HG02571 (cell line): ENCODE measurements at regions not wholly inside any gene's neighbourhood (a gene's known extent, or its start where the extent isn't known, plus 50 kb on each side); places are given as distances from the start of the nearest gene placed in this dataset.
"Not testable (repeated sequence)": the region's sequence is repeated elsewhere in the genome, so short reads cannot be mapped to it uniquely, and the experiment has no call there.

Experiments used
- ATAC-seq: cut with Tn5 transposase; IDR thresholded peaks from one replicate; pipeline ENCODE4 v1.9.1; 2021; ENCODE audit warnings: mild to moderate bottlenecking, moderate library complexity; ENCODE audit not compliant: unreplicated experiment

DNA sequence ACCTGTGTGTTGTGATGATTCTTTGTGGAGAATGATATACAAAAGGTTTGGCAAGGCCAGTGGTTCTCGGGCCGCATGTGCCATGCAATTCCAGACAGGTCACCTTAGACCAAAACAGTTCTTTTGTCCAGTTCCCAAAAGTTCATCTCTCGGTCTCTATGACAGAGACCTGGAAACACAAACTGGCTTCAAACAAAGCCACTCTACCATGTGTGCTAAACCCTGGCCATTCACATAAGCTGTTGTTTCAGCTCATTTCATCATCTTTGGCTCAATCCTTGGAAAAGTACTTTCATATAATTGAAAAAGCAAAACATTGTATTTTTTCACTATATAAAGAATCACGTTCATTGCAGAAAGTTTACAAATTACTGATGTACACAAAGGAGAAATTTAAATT is 210.5 kb upstream of the SEMA6A start:
- no peak for ATAC-seq

- ATAC-seq, result no peak
These were observed 205.2 kb upstream of the SEMA6A start for GRCh38 chr5:116779846-116780245.

DNA sequence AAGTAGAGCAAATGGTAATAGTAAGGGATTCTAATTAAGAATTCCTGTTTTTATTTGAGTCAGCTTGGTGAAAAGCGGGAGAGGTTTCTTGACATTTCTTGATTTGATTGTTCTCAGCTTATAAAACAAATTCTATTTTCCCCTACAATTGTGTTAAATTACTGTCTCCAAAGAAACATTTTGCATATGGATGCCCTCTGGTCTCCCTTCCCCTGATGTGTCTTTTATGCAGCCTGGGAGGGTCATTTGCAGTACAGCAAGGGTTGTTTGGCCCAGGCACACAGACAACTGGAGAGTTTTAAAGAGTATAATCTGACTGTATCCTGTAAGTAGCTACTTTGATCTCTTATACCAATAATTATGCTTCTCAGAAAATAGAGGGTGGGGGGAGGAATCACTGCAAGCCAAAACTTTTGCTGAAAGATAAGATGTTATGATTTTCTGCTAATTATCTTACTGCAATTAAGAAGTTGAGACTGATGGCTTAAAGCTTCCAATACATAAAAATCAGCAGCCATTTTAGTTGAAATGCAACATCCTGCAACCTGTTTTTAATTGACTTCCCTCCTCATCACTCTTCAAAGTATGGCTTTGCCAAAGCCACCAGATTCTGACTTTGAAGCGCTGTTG is 204.1 kb upstream of the SEMA6A start:
- no peak for ATAC-seq

DNA sequence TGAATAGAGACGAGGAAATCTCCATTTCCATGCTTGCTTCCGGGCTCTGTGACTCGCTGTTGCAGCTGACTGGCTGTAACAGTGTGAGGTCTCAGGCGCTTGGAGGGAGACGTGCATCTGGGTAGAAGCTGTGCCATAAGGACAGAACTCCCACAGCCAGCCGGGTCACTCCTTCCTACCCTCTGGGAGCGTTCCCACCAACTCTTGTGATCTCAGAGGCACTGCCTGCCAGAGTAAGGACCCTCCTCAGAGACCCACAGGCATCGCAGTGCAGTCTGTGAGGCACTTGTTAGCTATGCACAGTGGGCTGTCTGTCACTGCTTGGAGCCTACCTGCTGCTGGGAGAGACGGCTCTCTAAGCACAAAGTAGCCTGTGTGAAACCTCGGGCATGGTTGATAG is 203.4 kb upstream of the SEMA6A start:
- no peak for ATAC-seq

GRCh38 chr5:116773926-116774325 is 199.3 kb upstream of the SEMA6A start:
- no peak for ATAC-seq

DNA sequence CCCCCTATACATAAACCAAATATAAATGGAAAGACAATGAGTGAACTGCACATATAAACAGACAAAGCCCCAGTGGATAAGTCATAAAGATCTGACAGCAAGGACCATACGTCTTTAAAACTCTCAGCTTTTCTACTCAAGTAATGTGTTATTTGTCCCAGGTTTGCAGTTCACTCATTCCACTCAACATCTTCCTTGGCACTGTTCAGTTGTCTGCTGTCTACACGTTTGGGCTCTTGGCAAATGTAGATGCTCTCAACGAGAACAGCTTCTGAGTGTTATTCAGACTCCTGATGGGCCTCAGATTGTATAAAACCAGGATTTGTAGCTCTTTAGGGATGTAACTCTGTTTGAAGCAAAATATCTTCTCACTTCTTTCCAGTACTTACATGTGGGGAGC is 198.2 kb upstream of the SEMA6A start:
- no peak for ATAC-seq

DNA sequence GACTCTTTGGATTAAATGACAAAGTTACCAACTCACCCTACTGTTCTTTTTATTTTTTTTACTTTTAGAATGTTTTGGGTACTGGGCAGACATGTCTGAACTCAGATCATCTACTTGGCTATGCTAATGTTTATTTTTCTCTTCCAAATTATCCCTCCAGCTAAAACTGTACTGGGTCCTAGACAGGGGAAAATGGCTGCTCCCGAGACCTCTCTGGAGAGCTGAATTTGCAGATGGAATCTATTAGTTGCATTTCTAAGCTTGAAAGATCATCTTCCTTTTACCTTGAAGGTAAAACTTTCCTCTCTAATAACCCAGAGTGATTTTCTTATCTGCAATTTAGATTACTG is 197.5 kb upstream of the SEMA6A start:
- ATAC-seq, result no peak

DNA sequence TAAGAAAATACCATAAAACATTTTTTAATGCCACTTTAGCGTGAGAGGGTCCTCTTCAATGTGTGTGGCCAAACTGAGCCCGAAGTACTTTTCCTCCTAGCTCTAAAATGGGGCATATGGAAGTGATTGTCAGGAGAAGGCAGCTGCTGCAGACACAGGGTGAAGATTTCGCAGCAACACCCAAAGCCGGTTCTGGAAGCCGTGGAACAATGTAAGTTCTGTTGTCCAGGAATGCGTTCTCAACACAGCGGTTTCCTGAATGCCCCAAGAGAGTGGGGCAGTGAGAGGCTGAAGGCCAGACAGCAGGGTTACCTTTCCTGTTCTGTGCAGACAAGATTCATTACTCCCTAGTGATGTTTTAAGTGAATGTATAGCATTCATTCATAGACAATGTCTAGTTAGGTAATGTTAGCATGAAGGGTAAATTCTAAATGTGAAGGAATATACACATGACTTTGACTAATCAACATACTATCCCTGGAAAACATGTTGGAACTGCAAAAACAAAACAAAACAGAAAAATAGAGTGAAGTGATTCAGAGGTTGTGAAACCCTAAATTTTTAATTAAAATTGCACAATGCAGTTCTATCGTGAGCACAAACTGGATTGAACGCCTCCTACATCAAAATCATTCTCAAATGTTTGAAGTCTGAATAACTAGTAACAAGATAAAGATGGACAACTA is 197.0 kb upstream of the SEMA6A start:
- no peak for ATAC-seq

DNA sequence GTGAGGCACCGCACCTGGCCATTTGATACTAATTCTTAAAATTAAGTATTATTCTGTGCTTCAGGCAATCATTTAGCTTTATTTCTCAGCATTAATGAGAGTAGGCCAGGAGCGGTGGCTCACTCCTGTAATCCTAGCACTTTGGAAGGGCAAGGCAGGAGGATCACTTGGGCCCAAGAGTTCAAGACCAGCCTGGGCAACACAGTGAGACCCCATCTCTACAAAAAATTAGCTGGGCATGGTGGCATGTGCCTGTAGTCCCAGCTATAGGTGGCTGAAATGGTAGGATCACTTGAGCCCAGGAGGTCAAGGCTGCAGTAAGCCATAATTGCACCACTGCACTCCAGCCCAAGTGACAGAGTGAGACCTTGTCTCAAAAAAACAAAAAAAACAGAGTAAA is 195.3 kb upstream of the SEMA6A start:
- not testable (repeated sequence) for ATAC-seq

DNA sequence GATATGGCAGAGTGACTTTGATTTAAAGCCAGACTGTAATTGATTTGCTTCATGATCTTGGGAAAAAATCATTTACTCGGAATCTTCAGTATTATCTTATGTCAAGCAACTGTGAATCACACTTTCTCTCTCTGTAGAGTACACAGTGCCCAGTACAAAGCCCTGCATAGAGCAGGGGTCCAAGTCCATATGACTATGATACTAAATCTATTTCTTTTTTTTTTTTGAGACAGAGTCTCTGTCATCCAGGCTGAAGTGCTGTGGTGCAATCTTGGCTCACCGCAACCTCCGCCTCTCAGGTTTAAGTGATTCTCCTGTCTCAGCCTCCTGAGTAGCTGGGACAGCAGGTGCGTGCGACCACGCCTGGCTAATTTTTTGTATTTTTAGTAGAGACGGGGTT is 194.8 kb upstream of the SEMA6A start:
- no peak for ATAC-seq

GRCh38 chr5:116766470-116766947 is 191.9 kb upstream of the SEMA6A start:
- peak; percentile 45 for ATAC-seq

GRCh38 chr5:116765441-116765840 is 190.8 kb upstream of the SEMA6A start:
- ATAC-seq, result no peak

- ATAC-seq, result no peak
These were observed 190.3 kb upstream of the SEMA6A start for GRCh38 chr5:116764941-116765340.

DNA sequence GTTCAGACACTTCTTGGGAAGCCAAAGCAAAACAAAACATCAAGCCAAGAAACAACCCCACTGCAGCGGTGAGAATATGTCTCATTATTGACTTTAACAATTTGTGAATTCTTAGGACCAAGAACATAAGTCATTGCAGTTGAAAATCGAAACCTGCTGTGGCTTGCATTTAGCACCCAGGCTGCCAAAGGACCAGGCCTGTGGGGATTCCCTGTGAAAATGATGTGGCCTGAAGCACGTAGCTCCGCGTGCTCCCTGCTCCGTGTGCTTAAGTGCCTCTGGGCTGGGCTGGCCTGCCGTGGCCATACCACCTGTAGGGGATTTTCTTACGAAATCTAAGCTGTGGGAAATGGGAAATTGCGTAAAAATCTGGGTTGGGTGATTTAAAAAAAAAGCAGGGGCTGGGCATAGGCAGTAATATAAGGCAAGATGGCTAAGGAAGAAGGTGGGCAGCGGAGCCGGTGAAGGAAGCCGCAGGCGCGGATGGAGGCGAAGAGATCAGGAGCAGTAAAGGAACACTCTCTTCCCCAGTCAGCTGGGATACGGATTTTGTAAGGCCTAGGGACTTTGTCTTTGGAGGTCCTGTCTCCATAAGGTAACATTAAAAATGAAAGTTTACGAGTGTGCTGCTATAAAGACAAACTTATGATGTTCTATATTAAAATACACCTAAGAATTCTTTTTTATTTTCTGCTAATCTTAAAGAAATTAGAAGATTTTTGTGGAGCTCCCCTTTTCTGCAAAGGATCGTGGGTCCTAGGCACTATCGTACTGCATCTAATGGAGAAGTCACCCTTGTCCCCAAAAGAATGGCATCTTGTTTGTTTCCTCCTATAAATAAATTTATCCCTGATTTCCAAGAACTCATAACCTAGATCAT is 189.6 kb upstream of the SEMA6A start:
- peak; percentile 81 for ATAC-seq

DNA sequence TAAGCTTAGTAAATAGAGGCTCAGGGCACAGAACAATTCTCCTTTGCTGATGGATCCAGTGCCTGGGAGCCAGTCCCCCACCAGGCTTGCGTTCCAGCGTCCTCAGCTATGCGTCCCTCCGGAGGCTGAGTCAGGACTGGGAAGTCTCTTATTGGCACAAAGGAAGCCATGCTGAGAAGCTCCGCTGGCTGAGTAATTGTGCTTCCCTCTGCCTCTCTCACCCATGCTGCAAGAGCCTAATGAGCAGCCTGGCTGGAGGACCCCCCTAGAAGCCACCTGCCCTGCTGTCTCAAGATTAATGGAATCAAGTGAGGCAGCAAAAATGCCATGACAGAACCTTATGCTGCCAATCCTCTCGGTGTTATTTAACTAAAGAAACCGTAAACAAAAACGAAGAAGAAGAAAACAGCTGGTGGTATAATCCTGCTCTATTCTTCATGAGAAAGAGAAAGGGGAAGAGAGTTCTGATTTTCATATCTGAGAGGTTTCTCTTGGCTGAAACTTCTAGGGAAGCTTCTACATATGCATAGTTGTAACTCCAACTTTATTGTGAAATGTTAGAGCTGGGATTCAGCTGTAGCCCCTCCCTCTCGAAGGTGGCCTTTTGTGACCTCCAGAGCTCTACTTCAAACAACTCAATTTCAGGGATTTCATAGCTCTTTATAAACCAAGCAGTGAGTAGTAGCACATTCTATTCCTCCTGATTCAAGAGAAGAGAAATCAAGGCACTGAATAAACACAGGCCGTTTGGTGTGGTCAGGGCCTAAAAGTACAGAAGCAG is 185.4 kb upstream of the SEMA6A start:
- no peak for ATAC-seq

DNA sequence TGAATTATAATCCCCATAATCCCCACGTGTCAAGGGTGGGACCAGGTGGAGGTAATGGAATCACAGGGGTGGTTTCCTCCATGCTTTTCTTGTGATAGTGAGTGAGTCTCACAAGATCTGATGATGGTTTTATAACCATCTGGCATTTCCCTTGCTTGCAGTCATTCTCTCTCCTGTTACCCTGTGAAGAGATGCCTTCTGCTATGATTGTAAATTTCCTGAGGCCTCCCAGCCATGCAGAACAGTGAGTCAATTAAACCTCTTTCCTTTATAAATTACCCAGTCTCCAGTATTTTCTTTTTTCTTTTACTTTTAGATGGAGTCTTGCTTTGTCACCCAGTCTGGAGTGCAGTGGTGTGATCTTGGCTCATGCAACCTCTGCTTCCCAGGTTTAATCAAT is 182.7 kb upstream of the SEMA6A start:
- ATAC-seq, result no peak

GRCh38 chr5:116756531-116756930 is 181.9 kb upstream of the SEMA6A start:
- ATAC-seq, result no peak

- no peak for ATAC-seq
These were observed 179.9 kb upstream of the SEMA6A start for GRCh38 chr5:116754556-116754955.

- ATAC-seq, result no peak
These were observed 177.1 kb upstream of the SEMA6A start for GRCh38 chr5:116751684-116752083.

DNA sequence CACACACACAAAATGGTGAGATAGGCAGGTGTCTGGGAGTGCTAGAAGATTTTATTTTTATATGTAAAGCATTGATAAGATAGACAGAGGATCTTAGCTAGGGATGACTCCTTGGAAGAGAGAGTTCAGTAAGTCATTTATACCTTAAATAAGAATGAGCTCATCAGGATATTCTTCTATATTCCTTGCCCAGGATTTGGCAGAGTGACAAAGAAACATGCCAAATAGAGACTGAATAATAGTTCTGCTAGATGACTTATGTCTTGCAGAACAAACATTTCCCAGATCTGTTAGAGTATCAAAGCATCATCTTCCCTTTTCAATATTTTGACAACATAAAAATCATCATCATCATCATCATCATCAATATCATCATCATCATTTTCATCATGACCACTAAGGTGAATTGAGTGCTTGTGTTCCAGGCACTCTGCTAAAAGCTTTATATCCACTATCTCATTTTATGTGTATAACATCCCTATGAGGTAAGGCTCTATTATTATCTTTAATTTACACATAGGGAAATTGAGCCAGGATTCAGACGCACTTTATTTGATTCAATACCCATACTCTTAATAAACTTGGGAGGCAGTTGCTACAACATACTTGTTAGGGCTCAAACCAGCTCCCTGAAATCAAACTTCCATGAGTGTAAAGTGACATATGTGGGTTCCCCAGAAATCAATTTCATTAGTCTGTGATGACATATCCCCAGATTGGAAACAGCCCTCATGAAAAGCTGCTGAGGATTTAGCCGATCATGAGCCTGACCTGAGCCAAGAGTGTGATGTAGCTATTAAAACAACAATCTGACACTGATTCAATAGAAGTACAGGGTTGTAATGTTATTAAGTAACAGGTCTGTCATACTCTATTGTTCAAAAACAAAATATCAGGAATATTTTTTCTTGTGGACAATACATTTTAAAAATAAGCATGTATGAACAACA is 176.3 kb upstream of the SEMA6A start:
- no peak for ATAC-seq
